G401 (cell line): ENCODE measurements at regions not wholly inside any gene's neighbourhood (a gene's known extent, or its start where the extent isn't known, plus 50 kb on each side); places are given as distances from the start of the nearest gene placed in this dataset.

Source experiments
- DNase-seq: peaks from one replicate; pipeline ENCODE4 v3.0.0-alpha.2; 2015; ENCODE audit warnings: low spot score
- in situ Hi-C: cut with HindIII; loops from 2 replicates; pipeline ENCODE4 v1.10.0; 2016; ENCODE audit warnings: low sequenced_read_pairs, mixed read lengths

GRCh38 chr7:47696152-47696710 is 114.3 kb upstream of the TNS3 start:
- no peak for DNase-seq
- in situ Hi-C loops = no loop called here

- in situ Hi-C loops = no loop called here
- no peak for DNase-seq
These were observed 111.3 kb upstream of the TNS3 start for GRCh38 chr7:47693216-47693615.

- in situ Hi-C loops = no loop called here
These were observed 110.1 kb upstream of the TNS3 start for GRCh38 chr7:47691988-47692387.

GRCh38 chr7:47690902-47691558 is 109.1 kb upstream of the TNS3 start:
- DNase-seq = peak; percentile 38
- in situ Hi-C loops = no loop called here

More at GRCh38 chr7:47691988-47692387, 110.1 kb upstream of the TNS3 start:
- DNase-seq = no peak

GRCh38 chr7:47689558-47689957 is 107.6 kb upstream of the TNS3 start:
- no peak for DNase-seq
- in situ Hi-C loops = no loop called here

GRCh38 chr7:47688311-47689100 is 106.6 kb upstream of the TNS3 start:
- in situ Hi-C loops = no loop called here
- DNase-seq = no peak

- no peak for DNase-seq
- in situ Hi-C loops = no loop called here
These were observed 103.9 kb upstream of the TNS3 start for GRCh38 chr7:47685712-47686376.

- no peak for DNase-seq
- in situ Hi-C loops = no loop called here
These were observed 103.2 kb upstream of the TNS3 start for GRCh38 chr7:47685151-47685550.

GRCh38 chr7:47684728-47685127 is 102.8 kb upstream of the TNS3 start:
- in situ Hi-C loops = no loop called here
- DNase-seq = no peak

- no peak for DNase-seq
- in situ Hi-C loops = no loop called here
These were observed 101.6 kb upstream of the TNS3 start for GRCh38 chr7:47683485-47683898.

GRCh38 chr7:47682874-47683273 is 101.0 kb upstream of the TNS3 start:
- in situ Hi-C loops = no loop called here
- DNase-seq = no peak

GRCh38 chr7:47681249-47681810 is 99.4 kb upstream of the TNS3 start:
- no peak for DNase-seq
- in situ Hi-C loops = no loop called here

GRCh38 chr7:47678641-47679380 is 96.9 kb upstream of the TNS3 start:
- DNase-seq = no peak
- in situ Hi-C loops = no loop called here

GRCh38 chr7:47677664-47678063 is 95.8 kb upstream of the TNS3 start:
- in situ Hi-C loops = no loop called here
- DNase-seq = peak; percentile 39

GRCh38 chr7:47677093-47677492 is 95.2 kb upstream of the TNS3 start:
- in situ Hi-C loops = no loop called here

GRCh38 chr7:47672977-47673381 is 91.1 kb upstream of the TNS3 start:
- DNase-seq = no peak
- in situ Hi-C loops = no loop called here

More at GRCh38 chr7:47677093-47677492, 95.2 kb upstream of the TNS3 start:
- no peak for DNase-seq

- in situ Hi-C loops = no loop called here
These were observed 90.4 kb upstream of the TNS3 start for GRCh38 chr7:47672271-47672791.

GRCh38 chr7:47671358-47671757 is 89.4 kb upstream of the TNS3 start:
- no peak for DNase-seq
- in situ Hi-C loops = no loop called here

More at GRCh38 chr7:47672271-47672791, 90.4 kb upstream of the TNS3 start:
- DNase-seq = no peak

GRCh38 chr7:47670729-47671128 is 88.8 kb upstream of the TNS3 start:
- DNase-seq = no peak
- in situ Hi-C loops = no loop called here
